HEK293 (cell line): ENCODE measurements at regions not wholly inside any gene's neighbourhood (a gene's known extent, or its start where the extent isn't known, plus 50 kb on each side); places are given as distances from the start of the nearest gene placed in this dataset.

Source experiments
- CTCF ChIA-PET: fragments of 350-600 bp; formaldehyde crosslinking; extraction: SDS; loops from one replicate; lab custom pipeline; 2021; ENCODE audit warnings: antibody characterized with exemption; lab: Yijun Ruan, JAX
- POLR2A ChIA-PET: fragments of 300-600 bp; formaldehyde crosslinking; extraction: SDS; loops from one replicate; lab custom pipeline; 2020; ENCODE audit warnings: antibody characterized with exemption, inconsistent platforms; lab: Yijun Ruan, JAX
- H3K27ac ChIP-seq: fragments of 200-500 bp; sonication (Bioruptor generic); 2 replicates; pipeline ENCODE4 v1.5.1; 2014; ENCODE audit warnings: low read depth, low read length, control low read depth, inconsistent platforms; ENCODE audit errors: extremely low read depth
- H3K36me3 ChIP-seq, 2 experiments: fragments of 200-500 bp in 1 of 2; sonication (Bioruptor generic) in 1 of 2; 1 replicate in 1 of 2; 2 replicates in 1 of 2; pipeline ENCODE4 v1.5.1; 2014 to 2017; ENCODE audit warnings: inconsistent platforms in 2 of 2, low read length in 2 of 2; ENCODE audit not compliant: control insufficient read depth in 2 of 2, insufficient read depth in 1 of 2
- H3K4me1 ChIP-seq: fragments of 200-500 bp; sonication (Bioruptor generic); 2 replicates; pipeline ENCODE4 v1.5.1; 2014; ENCODE audit warnings: mild to moderate bottlenecking, low read length, inconsistent platforms; ENCODE audit not compliant: control insufficient read depth, insufficient read depth
- H3K4me3 ChIP-seq: 2 replicates; pipeline ENCODE4 v1.5.1; 2011; ENCODE audit warnings: low read depth, mild to moderate bottlenecking, control low read depth, low read length, moderate library complexity
- H3K9me3 ChIP-seq: fragments of 200-500 bp; sonication (Bioruptor generic); 2 replicates; pipeline ENCODE4 v1.5.1; 2014; ENCODE audit warnings: low read depth, low read length, inconsistent platforms; ENCODE audit not compliant: control insufficient read depth, insufficient read depth
- KLF16 ChIP-seq: fragments of 450-650 bp; formaldehyde crosslinking; IDR thresholded peaks from 2 replicates; pipeline ENCODE4 v1.5.1; 2017; ENCODE audit warnings: missing biosample characterization, missing genetic modification characterization
- PATZ1 ChIP-seq: fragments of 450-650 bp; formaldehyde crosslinking; IDR thresholded peaks from 2 replicates; pipeline ENCODE4 v1.5.1; 2016; ENCODE audit warnings: missing biosample characterization, missing genetic modification characterization
- PRDM10 ChIP-seq: fragments of 450-650 bp; formaldehyde crosslinking; IDR thresholded peaks from 2 replicates; pipeline ENCODE4 v1.5.1; 2016; ENCODE audit warnings: missing biosample characterization, missing genetic modification characterization
- SCRT2 ChIP-seq: fragments of 450-650 bp; formaldehyde crosslinking; IDR thresholded peaks from 2 replicates; pipeline ENCODE4 v1.5.1; 2016; ENCODE audit warnings: missing biosample characterization, missing genetic modification characterization
- ZBTB1 ChIP-seq: fragments of 450-650 bp; formaldehyde crosslinking; IDR thresholded peaks from 2 replicates; pipeline ENCODE4 v1.5.1; 2016; ENCODE audit warnings: missing biosample characterization, missing genetic modification characterization
- ZNF114 ChIP-seq: fragments of 450-650 bp; formaldehyde crosslinking; IDR thresholded peaks from 2 replicates; pipeline ENCODE4 v1.5.0; 2017; ENCODE audit warnings: missing biosample characterization, missing genetic modification characterization
- ZNF239 ChIP-seq: fragments of 450-650 bp; formaldehyde crosslinking; IDR thresholded peaks from 2 replicates; pipeline ENCODE4 v1.5.1; 2016; ENCODE audit warnings: missing biosample characterization, missing genetic modification characterization
- ZNF274 ChIP-seq, 2 experiments: fragments of 200-500 bp in 1 of 2; fragments of 450-650 bp in 1 of 2; sonication (Bioruptor generic) in 1 of 2; formaldehyde crosslinking in 1 of 2; IDR thresholded peaks; 2 replicates each; pipeline versions ENCODE4 v1.5.1 to v1.6.1; 2014 to 2016; ENCODE audit warnings: borderline replicate concordance in 1 of 2, inconsistent platforms in 1 of 2, low read length in 1 of 2, missing biosample characterization in 1 of 2, missing genetic modification characterization in 1 of 2
- ZNF311 ChIP-seq: fragments of 450-650 bp; formaldehyde crosslinking; IDR thresholded peaks from 2 replicates; pipeline ENCODE4 v1.5.1; 2017; ENCODE audit warnings: missing biosample characterization, missing genetic modification characterization, borderline replicate concordance
- ZNF335 ChIP-seq: fragments of 450-650 bp; formaldehyde crosslinking; conservative IDR thresholded peaks from 2 replicates; pipeline ENCODE4 v1.5.1; 2016; ENCODE audit warnings: missing biosample characterization, missing genetic modification characterization
- ZNF433 ChIP-seq: fragments of 450-650 bp; formaldehyde crosslinking; IDR thresholded peaks from 2 replicates; pipeline ENCODE4 v1.5.1; 2016; ENCODE audit warnings: missing biosample characterization, missing genetic modification characterization, low read depth
- ZNF48 ChIP-seq: fragments of 450-650 bp; formaldehyde crosslinking; IDR thresholded peaks from 2 replicates; pipeline ENCODE4 v1.5.1; 2016; ENCODE audit warnings: missing biosample characterization, missing genetic modification characterization
- ZNF544 ChIP-seq: fragments of 450-650 bp; formaldehyde crosslinking; IDR thresholded peaks from 2 replicates; pipeline ENCODE4 v1.5.0; 2017; ENCODE audit warnings: missing biosample characterization, missing genetic modification characterization
- ZNF768 ChIP-seq: fragments of 450-650 bp; formaldehyde crosslinking; IDR thresholded peaks from 2 replicates; pipeline ENCODE4 v1.5.1; 2018; ENCODE audit warnings: missing biosample characterization, mild to moderate bottlenecking, missing genetic modification characterization
- ZNF776 ChIP-seq: fragments of 450-650 bp; formaldehyde crosslinking; IDR thresholded peaks from 2 replicates; pipeline ENCODE4 v1.5.0; 2017; ENCODE audit warnings: missing biosample characterization, missing genetic modification characterization, borderline replicate concordance
- ZNF792 ChIP-seq: fragments of 450-650 bp; formaldehyde crosslinking; IDR thresholded peaks from 2 replicates; pipeline ENCODE4 v1.5.1; 2016; ENCODE audit warnings: missing biosample characterization, missing genetic modification characterization
- ZNF843 ChIP-seq: fragments of 450-650 bp; formaldehyde crosslinking; IDR thresholded peaks from 2 replicates; pipeline ENCODE4 v1.5.1; 2016; ENCODE audit warnings: missing biosample characterization, missing genetic modification characterization
- TF ChIP-seq, protein P1 (sequence below): fragments of 450-650 bp; formaldehyde crosslinking; IDR thresholded peaks from 2 replicates; pipeline ENCODE4 v1.5.1; 2017; ENCODE audit warnings: missing biosample characterization, missing genetic modification characterization
- TF ChIP-seq, protein P2 (sequence below): fragments of 450-650 bp; formaldehyde crosslinking; conservative IDR thresholded peaks from 2 replicates; pipeline ENCODE4 v1.5.1; 2016; ENCODE audit warnings: low read depth, missing biosample characterization, missing genetic modification characterization
- TF ChIP-seq, protein P3 (sequence below): fragments of 450-650 bp; formaldehyde crosslinking; IDR thresholded peaks from 2 replicates; pipeline ENCODE4 v1.5.1; 2016; ENCODE audit warnings: missing biosample characterization, missing genetic modification characterization

- no peak overlapping the region for H3K4me3 ChIP-seq
- ChIA-PET CTCF (no interaction called here), POLR2A (no interaction called here)
- no peak overlapping the region for H3K27ac ChIP-seq
- TF ChIP-seq, protein P1, sequence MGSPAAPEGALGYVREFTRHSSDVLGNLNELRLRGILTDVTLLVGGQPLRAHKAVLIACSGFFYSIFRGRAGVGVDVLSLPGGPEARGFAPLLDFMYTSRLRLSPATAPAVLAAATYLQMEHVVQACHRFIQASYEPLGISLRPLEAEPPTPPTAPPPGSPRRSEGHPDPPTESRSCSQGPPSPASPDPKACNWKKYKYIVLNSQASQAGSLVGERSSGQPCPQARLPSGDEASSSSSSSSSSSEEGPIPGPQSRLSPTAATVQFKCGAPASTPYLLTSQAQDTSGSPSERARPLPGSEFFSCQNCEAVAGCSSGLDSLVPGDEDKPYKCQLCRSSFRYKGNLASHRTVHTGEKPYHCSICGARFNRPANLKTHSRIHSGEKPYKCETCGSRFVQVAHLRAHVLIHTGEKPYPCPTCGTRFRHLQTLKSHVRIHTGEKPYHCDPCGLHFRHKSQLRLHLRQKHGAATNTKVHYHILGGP, result no peak
- TF ChIP-seq PRDM10 (tag by site-specific recombination), result no peak
- no peak for TF ChIP-seq SCRT2 (tag by site-specific recombination)
- no peak for TF ChIP-seq ZNF768 (tag by site-specific recombination)
- TF ChIP-seq ZNF239 (tag by site-specific recombination), result no peak
- no peak for TF ChIP-seq ZNF792
- no peak for TF ChIP-seq ZNF776 (tag by site-specific recombination)
- TF ChIP-seq PATZ1, result no peak
- H3K9me3 ChIP-seq, result no peaks in the 10 kb centered on the region
- no peaks in the 10 kb centered on the region for H3K4me1 ChIP-seq
- no peaks in the 10 kb centered on the region for H3K36me3 ChIP-seq
These were observed 60.8 kb upstream of the CCDC196 start for GRCh38 chr14:66425402-66425801.

GRCh38 chr14:66426451-66426850 is 59.7 kb upstream of the CCDC196 start:
- no peak overlapping the region for H3K27ac ChIP-seq
- ChIA-PET CTCF (interaction anchor here (0.7 kb wide), 1 partner anchor 341 kb away, joined by 3 read pairs; no protein-coding TSS in a partner anchor), POLR2A (no interaction called here)
- no peak overlapping the region for H3K4me3 ChIP-seq
- H3K36me3 ChIP-seq, result no peaks in the 10 kb centered on the region
- no peaks in the 10 kb centered on the region for H3K9me3 ChIP-seq
- no peaks in the 10 kb centered on the region for H3K4me1 ChIP-seq
- TF ChIP-seq ZNF433 (tag by site-specific recombination), result no peak
- TF ChIP-seq, protein P2, sequence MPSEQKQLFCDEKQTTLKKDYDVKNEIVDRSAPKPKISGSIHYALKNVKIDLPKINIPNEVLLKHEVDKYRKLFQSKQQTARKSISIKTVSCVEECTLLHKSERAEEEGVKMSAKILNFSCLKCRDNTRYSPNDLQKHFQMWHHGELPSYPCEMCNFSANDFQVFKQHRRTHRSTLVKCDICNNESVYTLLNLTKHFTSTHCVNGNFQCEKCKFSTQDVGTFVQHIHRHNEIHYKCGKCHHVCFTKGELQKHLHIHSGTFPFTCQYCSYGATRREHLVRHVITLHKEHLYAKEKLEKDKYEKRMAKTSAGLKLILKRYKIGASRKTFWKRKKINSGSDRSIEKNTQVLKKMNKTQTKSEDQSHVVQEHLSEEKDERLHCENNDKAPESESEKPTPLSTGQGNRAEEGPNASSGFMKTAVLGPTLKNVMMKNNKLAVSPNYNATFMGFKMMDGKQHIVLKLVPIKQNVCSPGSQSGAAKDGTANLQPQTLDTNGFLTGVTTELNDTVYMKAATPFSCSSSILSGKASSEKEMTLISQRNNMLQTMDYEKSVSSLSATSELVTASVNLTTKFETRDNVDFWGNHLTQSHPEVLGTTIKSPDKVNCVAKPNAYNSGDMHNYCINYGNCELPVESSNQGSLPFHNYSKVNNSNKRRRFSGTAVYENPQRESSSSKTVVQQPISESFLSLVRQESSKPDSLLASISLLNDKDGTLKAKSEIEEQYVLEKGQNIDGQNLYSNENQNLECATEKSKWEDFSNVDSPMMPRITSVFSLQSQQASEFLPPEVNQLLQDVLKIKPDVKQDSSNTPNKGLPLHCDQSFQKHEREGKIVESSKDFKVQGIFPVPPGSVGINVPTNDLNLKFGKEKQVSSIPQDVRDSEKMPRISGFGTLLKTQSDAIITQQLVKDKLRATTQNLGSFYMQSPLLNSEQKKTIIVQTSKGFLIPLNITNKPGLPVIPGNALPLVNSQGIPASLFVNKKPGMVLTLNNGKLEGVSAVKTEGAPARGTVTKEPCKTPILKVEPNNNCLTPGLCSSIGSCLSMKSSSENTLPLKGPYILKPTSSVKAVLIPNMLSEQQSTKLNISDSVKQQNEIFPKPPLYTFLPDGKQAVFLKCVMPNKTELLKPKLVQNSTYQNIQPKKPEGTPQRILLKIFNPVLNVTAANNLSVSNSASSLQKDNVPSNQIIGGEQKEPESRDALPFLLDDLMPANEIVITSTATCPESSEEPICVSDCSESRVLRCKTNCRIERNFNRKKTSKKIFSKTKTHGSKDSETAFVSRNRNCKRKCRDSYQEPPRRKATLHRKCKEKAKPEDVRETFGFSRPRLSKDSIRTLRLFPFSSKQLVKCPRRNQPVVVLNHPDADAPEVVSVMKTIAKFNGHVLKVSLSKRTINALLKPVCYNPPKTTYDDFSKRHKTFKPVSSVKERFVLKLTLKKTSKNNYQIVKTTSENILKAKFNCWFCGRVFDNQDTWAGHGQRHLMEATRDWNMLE (tag by site-specific recombination), result no peak
- TF ChIP-seq, protein P3, sequence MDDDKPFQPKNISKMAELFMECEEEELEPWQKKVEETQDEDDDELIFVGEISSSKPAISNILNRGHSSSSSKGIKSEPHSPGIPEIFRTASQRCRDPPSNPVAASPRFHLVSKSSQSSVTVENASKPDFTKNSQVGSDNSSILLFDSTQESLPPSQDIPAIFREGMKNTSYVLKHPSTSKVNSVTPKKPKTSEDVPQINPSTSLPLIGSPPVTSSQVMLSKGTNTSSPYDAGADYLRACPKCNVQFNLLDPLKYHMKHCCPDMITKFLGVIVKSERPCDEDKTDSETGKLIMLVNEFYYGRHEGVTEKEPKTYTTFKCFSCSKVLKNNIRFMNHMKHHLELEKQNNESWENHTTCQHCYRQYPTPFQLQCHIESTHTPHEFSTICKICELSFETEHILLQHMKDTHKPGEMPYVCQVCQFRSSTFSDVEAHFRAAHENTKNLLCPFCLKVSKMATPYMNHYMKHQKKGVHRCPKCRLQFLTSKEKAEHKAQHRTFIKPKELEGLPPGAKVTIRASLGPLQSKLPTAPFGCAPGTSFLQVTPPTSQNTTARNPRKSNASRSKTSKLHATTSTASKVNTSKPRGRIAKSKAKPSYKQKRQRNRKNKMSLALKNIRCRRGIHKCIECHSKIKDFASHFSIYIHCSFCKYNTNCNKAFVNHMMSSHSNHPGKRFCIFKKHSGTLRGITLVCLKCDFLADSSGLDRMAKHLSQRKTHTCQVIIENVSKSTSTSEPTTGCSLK (tag by site-specific recombination), result no peak
- TF ChIP-seq ZNF311 (tag by site-specific recombination), result no peak
- TF ChIP-seq KLF16 (tag by site-specific recombination), result no peak
- no peak for TF ChIP-seq ZNF335
- TF ChIP-seq ZNF843, result no peak
- TF ChIP-seq ZNF274 (IDR thresholded peaks at IDR 0.05; ENCODE audit: low read length), result no peak
- no peak for TF ChIP-seq ZNF274 (tag by site-specific recombination; IDR thresholded peaks at IDR 0.05; ENCODE audit: borderline replicate concordance)
- TF ChIP-seq ZBTB1 (tag by site-specific recombination), result no peak
- TF ChIP-seq ZNF544, result no peak
- no peak for TF ChIP-seq ZNF48 (tag by site-specific recombination)
- TF ChIP-seq ZNF114 (tag by site-specific recombination), result no peak
